Right lobe of liver (tissue), 6 donors: ENCODE measurements at regions not wholly inside any gene's neighbourhood (a gene's known extent, or its start where the extent isn't known, plus 50 kb on each side); places are given as distances from the start of the nearest gene placed in this dataset.

Experiments
- ATAC-seq, 4 donors: fragments of 200-7000 bp; cut with Tn5 transposase; one replicate each; pipeline ENCODE4 v1.9.1; 2020; ENCODE audit warnings: mild to moderate bottlenecking in 4 of 4, moderate library complexity in 4 of 4
- DNase-seq, 3 donors: peaks; one replicate each; pipeline ENCODE4 v3.0.0-alpha.2; 2020
- H3K27ac ChIP-seq, 3 donors: fragments of 200-600 bp; one replicate each; pipeline ENCODE4 v1.8.0; 2022
- H3K27me3 ChIP-seq, 2 donors: fragments of 200-600 bp; one replicate each; pipeline ENCODE4 v1.8.0; 2022
- H3K36me3 ChIP-seq, 4 donors: fragments of 200-600 bp; sonication (generic) in 1 of 4; one replicate each; pipeline versions ENCODE4 v1.5.1 to v1.8.0; 2017 to 2022; ENCODE audit warnings: control low read depth in 1 of 4
- H3K4me1 ChIP-seq, 4 donors: fragments of 200-600 bp; sonication (generic) in 1 of 4; one replicate each; pipeline versions ENCODE4 v1.5.1 to v1.8.0; 2017 to 2022; ENCODE audit warnings: control low read depth in 1 of 4
- H3K4me3 ChIP-seq, 3 donors: fragments of 200-600 bp; one replicate each; pipeline ENCODE4 v1.8.0; 2022
- H3K9me3 ChIP-seq, 4 donors: fragments of 200-600 bp; sonication (generic) in 1 of 4; one replicate each; pipeline versions ENCODE4 v1.5.1 to v1.8.0; 2017 to 2022; ENCODE audit warnings: control low read depth in 1 of 4
- CTCF ChIP-seq, 4 donors: fragments of 200-600 bp in 3 of 4; fragments of 450-650 bp in 1 of 4; IDR thresholded peaks; one replicate each; pipeline versions ENCODE4 v1.5.1 to v1.8.0; 2016 to 2022; ENCODE audit warnings: antibody characterized with exemption in 4 of 4, mild to moderate bottlenecking in 2 of 4
- POLR2A ChIP-seq: fragments of 450-650 bp; IDR thresholded peaks from one replicate; pipeline ENCODE4 v1.6.1; 2017; ENCODE audit warnings: antibody characterized with exemption, mild to moderate bottlenecking
- WGBS: methylation state at CpG from one replicate; pipeline ENCODE4 v1.1.6; 2018; ENCODE audit warnings: low coverage, low lambda C conversion rate; ENCODE audit not compliant: insufficient coverage; ENCODE audit errors: missing lambda C conversion rate; 5-methylcytosine and 5-hydroxymethylcytosine counted together
- intact Hi-C, 2 donors: fragments of 100-400 bp; cut with DNase I; formaldehyde crosslinking; loops; one replicate each; pipeline versions ENCODE4 v1.11.2 to v1.14.1; 2022
- donor health status: DM: no; HTN: yes; CAD: no.
- donor health status: DM: no; HTN: no; CAD: no.
- donor health status: DM: no; HTN: no; CAD: no.
- donor health status: DM: no; HTN: yes; CAD: no.
- donor health status: DM: no; HTN: yes; CAD: no.

- no peak for TF ChIP-seq CTCF (IDR thresholded peaks at IDR 0.05)
- no peak for TF ChIP-seq POLR2A
- intact Hi-C loops: no loop called here
- no peaks in the 10 kb centered on the region for H3K27me3 ChIP-seq
These were observed 91.8 kb upstream of the TMEM260 start for GRCh38 chr14:56487761-56488160.

GRCh38 chr14:56488306-56488705 is 91.3 kb upstream of the TMEM260 start:
- H3K4me3 ChIP-seq: no peak overlapping the region
- H3K4me1 ChIP-seq: no peaks in the 10 kb centered on the region
- TF ChIP-seq POLR2A (no peak), CTCF (IDR thresholded peaks at IDR 0.05) (no peak)
- 75% methylated on average over 1 of the region's 1 CpG for WGBS
- no peaks in the 10 kb centered on the region for H3K27me3 ChIP-seq
- no peak for ATAC-seq
- no peaks in the 10 kb centered on the region for H3K9me3 ChIP-seq
- H3K36me3 ChIP-seq: no peaks in the 10 kb centered on the region
- no peak overlapping the region for H3K27ac ChIP-seq
- no peak for DNase-seq
- intact Hi-C loops: no loop called here

More at GRCh38 chr14:56487761-56488160, 91.8 kb upstream of the TMEM260 start:
- H3K4me3 ChIP-seq: no peak overlapping the region
- WGBS: 11% methylated on average over 1 of the region's 1 CpG
- H3K9me3 ChIP-seq: no peaks in the 10 kb centered on the region
- DNase-seq (no peak), ATAC-seq (no peak)
- no peak overlapping the region for H3K27ac ChIP-seq
- H3K4me1 ChIP-seq: no peaks in the 10 kb centered on the region
- H3K36me3 ChIP-seq: no peaks in the 10 kb centered on the region

GRCh38 chr14:56490379-56490778 is 89.2 kb upstream of the TMEM260 start:
- Histone ChIP-seq H3K27me3 (no peaks in the 10 kb centered on the region), H3K4me1 (no peaks in the 10 kb centered on the region), H3K9me3 (no peaks in the 10 kb centered on the region), H3K36me3 (no peaks in the 10 kb centered on the region), H3K4me3 (no peak overlapping the region), H3K27ac (no peak overlapping the region)
- TF ChIP-seq POLR2A: no peak
- peak; percentile 45 to 67 (median 58) for TF ChIP-seq CTCF (IDR thresholded peaks at IDR 0.05)
- peak; percentile 63 to 79 (median 70) for ATAC-seq
- no peak for DNase-seq
- intact Hi-C loops: no loop called here
- 2% methylated on average over 3 of the region's 3 CpGs for WGBS

GRCh38 chr14:56491299-56492285 is 88.0 kb upstream of the TMEM260 start:
- TF ChIP-seq POLR2A: no peak
- peak; percentile 56 to 70 (median 67) for TF ChIP-seq CTCF (IDR thresholded peaks at IDR 0.05)
- H3K27me3 ChIP-seq: no peaks in the 10 kb centered on the region
- no peaks in the 10 kb centered on the region for H3K9me3 ChIP-seq
- no peak for DNase-seq
- 27% methylated on average over 10 of the region's 10 CpGs for WGBS
- H3K4me3 ChIP-seq: no peak overlapping the region
- no peak overlapping the region for H3K27ac ChIP-seq
- peak; percentile 79 to 89 (median 83) for ATAC-seq
- intact Hi-C loops: no loop called here
- no peaks in the 10 kb centered on the region for H3K36me3 ChIP-seq
- no peaks in the 10 kb centered on the region for H3K4me1 ChIP-seq
